Mesenchymal stem cell (in vitro differentiated cells and primary cell): ENCODE measurements at regions not wholly inside any gene's neighbourhood (a gene's known extent, or its start where the extent isn't known, plus 50 kb on each side); places are given as distances from the start of the nearest gene placed in this dataset.

ENCODE experiments used
- DNase-seq: peaks from one replicate; pipeline ENCODE4 v3.0.0-alpha.2; 2013
- H2AFZ ChIP-seq: one replicate; pipeline ENCODE4 v1.6.1; 2013; ENCODE audit warnings: low read depth, mild to moderate bottlenecking, control low read depth, inconsistent platforms, low read length, moderate library complexity
- H2AK5ac ChIP-seq: 2 replicates; pipeline ENCODE4 v1.6.1; 2013; ENCODE audit warnings: low read length, moderate library complexity, mild to moderate bottlenecking, inconsistent platforms; ENCODE audit not compliant: severe bottlenecking
- H2BK120ac ChIP-seq: one replicate; pipeline ENCODE4 v1.6.1; 2013; ENCODE audit warnings: low read depth, mild to moderate bottlenecking, inconsistent platforms, low read length, moderate library complexity
- H2BK12ac ChIP-seq, 2 experiments: one replicate each; pipeline ENCODE4 v1.6.1; 2013; ENCODE audit warnings: inconsistent platforms in 2 of 2, low read length in 2 of 2, mild to moderate bottlenecking in 2 of 2, moderate library complexity in 2 of 2, control low read depth in 1 of 2
- H2BK15ac ChIP-seq: one replicate; pipeline ENCODE4 v1.6.1; 2013; ENCODE audit warnings: mild to moderate bottlenecking, low read depth, inconsistent platforms; ENCODE audit not compliant: poor library complexity, severe bottlenecking
- H2BK5ac ChIP-seq: 2 replicates; pipeline ENCODE4 v1.6.1; 2013; ENCODE audit warnings: low read depth, mild to moderate bottlenecking, low read length, control low read depth, inconsistent platforms; ENCODE audit not compliant: poor library complexity, severe bottlenecking
- H3K14ac ChIP-seq, 2 experiments: one replicate each; pipeline ENCODE4 v1.6.1; 2013; ENCODE audit warnings: inconsistent platforms in 2 of 2, low read length in 2 of 2, control low read depth in 1 of 2, mild to moderate bottlenecking in 1 of 2, moderate library complexity in 1 of 2
- H3K18ac ChIP-seq, 2 experiments: one replicate each; pipeline ENCODE4 v1.6.1; 2013; ENCODE audit warnings: inconsistent platforms in 2 of 2, low read length in 2 of 2, control low read depth in 1 of 2, low read depth in 1 of 2, mild to moderate bottlenecking in 1 of 2
- H3K23ac ChIP-seq, 2 experiments: one replicate each; pipeline ENCODE4 v1.6.1; 2013; ENCODE audit warnings: inconsistent platforms in 2 of 2, low read length in 2 of 2, mild to moderate bottlenecking in 2 of 2, moderate library complexity in 2 of 2, control low read depth in 1 of 2
- H3K27ac ChIP-seq: 2 replicates; pipeline ENCODE4 v1.5.1; 2013; ENCODE audit warnings: mild to moderate bottlenecking, moderate library complexity, low read length, control low read depth, inconsistent platforms; ENCODE audit not compliant: poor library complexity, severe bottlenecking
- H3K27me3 ChIP-seq, 2 experiments: 2 replicates each; pipeline versions ENCODE4 v1.6.1 to v1.7.0; 2013; ENCODE audit warnings: low read length in 2 of 2, mild to moderate bottlenecking in 2 of 2, moderate library complexity in 2 of 2, control low read depth in 1 of 2, inconsistent platforms in 1 of 2; ENCODE audit not compliant: control insufficient read depth in 1 of 2, insufficient read depth in 1 of 2
- H3K36me3 ChIP-seq, 2 experiments: 2 replicates each; pipeline versions ENCODE4 v1.6.1 to v1.7.0; 2013; ENCODE audit warnings: low read length in 2 of 2, control low read depth in 1 of 2, inconsistent platforms in 1 of 2, low read depth in 1 of 2, mild to moderate bottlenecking in 1 of 2; ENCODE audit not compliant: insufficient read depth in 2 of 2, control insufficient read depth in 1 of 2
- H3K4ac ChIP-seq, 2 experiments: one replicate each; pipeline ENCODE4 v1.6.1; 2013; ENCODE audit warnings: inconsistent platforms in 2 of 2, low read length in 2 of 2, mild to moderate bottlenecking in 2 of 2, moderate library complexity in 2 of 2, control low read depth in 1 of 2, low read depth in 1 of 2
- H3K4me1 ChIP-seq: 2 replicates; pipeline ENCODE4 v1.6.1; 2013; ENCODE audit warnings: low read depth, low read length, control low read depth; ENCODE audit not compliant: control insufficient read depth, insufficient read depth
- H3K4me2 ChIP-seq: 2 replicates; pipeline ENCODE4 v1.6.1; 2013; ENCODE audit warnings: low read length, mild to moderate bottlenecking, inconsistent platforms; ENCODE audit not compliant: poor library complexity, severe bottlenecking
- H3K4me3 ChIP-seq, 2 experiments: 2 replicates each; pipeline versions ENCODE4 v1.5.1 to v1.7.0; 2013; ENCODE audit warnings: low read length in 2 of 2, mild to moderate bottlenecking in 2 of 2, control low read depth in 1 of 2, low read depth in 1 of 2; ENCODE audit not compliant: insufficient read depth in 1 of 2
- H3K79me1 ChIP-seq: replicated peaks from 2 replicates; pipeline ENCODE4 v1.6.1; 2013; ENCODE audit warnings: mild to moderate bottlenecking, control low read depth, low read length, inconsistent platforms; ENCODE audit not compliant: poor library complexity, severe bottlenecking
- H3K9ac ChIP-seq: 2 replicates; pipeline ENCODE4 v1.7.0; 2013; ENCODE audit warnings: mild to moderate bottlenecking, low read length, moderate library complexity
- H3K9me3 ChIP-seq: 2 replicates; pipeline ENCODE4 v1.7.0; 2013; ENCODE audit warnings: mild to moderate bottlenecking, low read length; ENCODE audit not compliant: control insufficient read depth
- H4K8ac ChIP-seq: one replicate; pipeline ENCODE4 v1.6.1; 2013; ENCODE audit warnings: inconsistent platforms, mild to moderate bottlenecking, low read length, moderate library complexity
- H4K91ac ChIP-seq: one replicate; pipeline ENCODE4 v1.6.1; 2013; ENCODE audit warnings: mild to moderate bottlenecking, low read length, inconsistent platforms
- WGBS: methylation state at CpG from one replicate; pipeline ENCODE4 v1.1.7; 2013; ENCODE audit warnings: mixed read lengths; 5-methylcytosine and 5-hydroxymethylcytosine counted together

DNA sequence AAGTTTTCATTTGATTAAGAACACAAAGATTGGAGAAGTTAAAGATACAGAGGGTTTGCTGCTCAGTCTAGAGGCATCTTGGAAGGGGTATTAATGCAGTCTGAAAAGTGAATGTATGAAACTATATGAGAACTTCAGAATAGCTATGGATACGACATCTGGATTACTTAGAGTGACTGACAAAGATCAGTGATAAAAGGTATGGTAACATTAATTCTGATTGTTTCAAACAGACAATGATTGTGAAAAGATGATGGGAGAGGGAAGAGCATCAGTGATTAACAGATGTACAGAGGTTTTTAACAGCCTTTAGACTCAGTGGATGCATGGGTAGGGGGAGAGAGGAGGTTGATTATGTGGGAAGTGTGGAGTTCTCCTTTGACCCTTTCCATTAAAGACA, 919.4 kb upstream of the CNTN5 start:
- no peak overlapping the region for H3K27ac ChIP-seq
- H2AK5ac ChIP-seq, result no peak overlapping the region
- no peak overlapping the region for H3K14ac ChIP-seq
- H3K4me3 ChIP-seq, result no peak overlapping the region
- H4K8ac ChIP-seq, result no peak overlapping the region
- no peaks in the 10 kb centered on the region for H3K27me3 ChIP-seq
- H3K4ac ChIP-seq, result no peak overlapping the region
- H4K91ac ChIP-seq, result no peak overlapping the region
- no peak overlapping the region for H2AFZ ChIP-seq
- no peak for DNase-seq
- H3K9me3 ChIP-seq, result peaks cover 6% of the 10 kb centered on the region
- H2BK12ac ChIP-seq, result no peak overlapping the region
- no peak overlapping the region for H2BK15ac ChIP-seq
- H3K4me2 ChIP-seq, result no peak overlapping the region
- no peak overlapping the region for H2BK5ac ChIP-seq
- H3K4me1 ChIP-seq, result no peaks in the 10 kb centered on the region
- H3K23ac ChIP-seq, result no peak overlapping the region
- 94% methylated on average over 1 of the region's 1 CpG for WGBS
- no peak overlapping the region for H3K9ac ChIP-seq
- H3K36me3 ChIP-seq, result no peaks in the 10 kb centered on the region
- no peak overlapping the region for H3K18ac ChIP-seq
- H3K79me1 ChIP-seq, result no peaks in the 10 kb centered on the region
- no peak overlapping the region for H2BK120ac ChIP-seq

DNA sequence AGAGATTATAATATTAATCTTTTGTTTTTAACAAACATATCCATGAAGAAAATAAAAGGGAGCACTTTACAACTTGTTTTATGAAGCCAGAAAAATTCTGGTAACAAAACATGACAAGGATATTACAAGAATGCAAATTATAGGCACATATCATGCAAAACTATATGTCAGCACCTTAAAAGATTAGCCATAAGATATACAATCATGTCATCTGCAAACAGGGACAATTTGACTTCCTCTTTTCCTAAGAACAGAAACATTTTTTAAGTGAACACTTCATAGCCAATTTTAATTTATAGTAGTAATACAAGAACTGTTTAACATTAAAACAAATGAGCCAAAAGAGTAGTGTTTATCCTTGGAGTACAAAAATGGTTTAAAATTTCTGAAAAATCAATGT, 916.5 kb upstream of the CNTN5 start:
- Histone ChIP-seq H2BK5ac (no peak overlapping the region), H2AK5ac (no peak overlapping the region), H2AFZ (no peak overlapping the region), H3K18ac (no peak overlapping the region), H3K27ac (no peak overlapping the region), H3K9ac (no peak overlapping the region), H2BK15ac (no peak overlapping the region), H3K79me1 (no peaks in the 10 kb centered on the region), H3K4me3 (no peak overlapping the region), H4K8ac (no peak overlapping the region), H3K23ac (no peak overlapping the region), H3K9me3 (peaks cover 2% of the 10 kb centered on the region), H3K27me3 (no peaks in the 10 kb centered on the region), H3K4me2 (no peak overlapping the region), H3K4me1 (no peaks in the 10 kb centered on the region), H4K91ac (no peak overlapping the region), H2BK120ac (no peak overlapping the region), H2BK12ac (no peak overlapping the region), H3K4ac (no peak overlapping the region), H3K36me3 (no peaks in the 10 kb centered on the region), H3K14ac (no peak overlapping the region)
- no peak for DNase-seq

DNA sequence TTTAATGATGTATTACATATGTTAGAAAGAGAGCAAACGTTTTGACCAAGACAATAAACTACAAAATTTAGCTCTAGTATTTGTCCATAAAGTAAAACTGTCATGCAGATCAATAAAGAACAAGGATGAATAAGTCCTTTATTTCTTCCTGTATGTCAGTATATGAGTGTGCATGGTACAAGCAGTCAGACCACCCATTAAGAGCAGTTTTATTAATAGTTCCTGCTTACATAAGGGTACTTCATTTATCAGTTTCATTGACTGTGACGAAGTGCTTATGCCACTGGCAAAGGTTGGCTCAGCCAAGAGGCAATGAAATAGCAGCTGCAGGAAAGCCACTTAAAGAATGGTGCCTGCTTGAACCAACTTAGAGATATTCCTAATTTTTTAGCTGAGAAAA, 913.0 kb upstream of the CNTN5 start:
- Histone ChIP-seq H3K9me3 (no peaks in the 10 kb centered on the region), H2AK5ac (no peak overlapping the region), H4K91ac (no peak overlapping the region), H3K79me1 (no peaks in the 10 kb centered on the region), H3K27ac (no peak overlapping the region), H2BK120ac (no peak overlapping the region), H2BK5ac (no peak overlapping the region), H3K36me3 (no peaks in the 10 kb centered on the region), H2AFZ (no peak overlapping the region), H3K4me3 (no peak overlapping the region), H3K14ac (no peak overlapping the region), H3K18ac (no peak overlapping the region), H2BK15ac (no peak overlapping the region), H4K8ac (no peak overlapping the region), H3K4me2 (no peak overlapping the region), H2BK12ac (no peak overlapping the region), H3K27me3 (no peaks in the 10 kb centered on the region), H3K23ac (no peak overlapping the region), H3K4ac (no peak overlapping the region), H3K9ac (no peak overlapping the region), H3K4me1 (no peaks in the 10 kb centered on the region)
- 62% methylated on average over 1 of the region's 2 CpGs for WGBS
- DNase-seq, result no peak

DNA sequence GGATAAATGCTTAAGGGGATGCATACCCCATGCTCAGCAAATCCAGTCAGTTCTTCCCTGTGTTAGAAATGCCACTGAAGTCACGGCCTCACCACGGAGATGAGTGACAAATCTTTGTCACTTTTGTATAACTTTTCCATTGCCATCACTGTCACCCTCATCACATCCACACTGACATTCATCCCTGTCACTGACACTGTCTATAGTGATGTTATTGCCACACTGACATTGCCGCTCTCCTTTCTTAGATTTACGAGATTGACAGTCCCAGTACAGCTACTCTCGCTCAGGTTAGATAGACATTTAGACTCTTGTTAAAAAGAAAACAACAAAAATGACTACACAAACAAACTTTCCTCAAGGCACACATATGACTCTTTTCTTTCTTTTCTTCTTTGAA, 910.7 kb upstream of the CNTN5 start:
- H2AFZ ChIP-seq, result no peak overlapping the region
- no peak overlapping the region for H3K14ac ChIP-seq
- H3K23ac ChIP-seq, result no peak overlapping the region
- no peak overlapping the region for H3K27ac ChIP-seq
- no peak overlapping the region for H3K18ac ChIP-seq
- 90% methylated on average over 5 of the region's 5 CpGs for WGBS
- no peak overlapping the region for H3K9ac ChIP-seq
- no peak overlapping the region for H3K4ac ChIP-seq
- H4K91ac ChIP-seq, result no peak overlapping the region
- H4K8ac ChIP-seq, result no peak overlapping the region
- no peak overlapping the region for H2BK15ac ChIP-seq
- no peak overlapping the region for H2BK12ac ChIP-seq
- no peak overlapping the region for H3K4me3 ChIP-seq
- H3K9me3 ChIP-seq, result peaks cover 5% of the 10 kb centered on the region
- no peaks in the 10 kb centered on the region for H3K36me3 ChIP-seq
- no peaks in the 10 kb centered on the region for H3K4me1 ChIP-seq
- H3K27me3 ChIP-seq, result no peaks in the 10 kb centered on the region
- no peak for DNase-seq
- H2BK120ac ChIP-seq, result no peak overlapping the region
- H2AK5ac ChIP-seq, result no peak overlapping the region
- H2BK5ac ChIP-seq, result no peak overlapping the region
- no peak overlapping the region for H3K4me2 ChIP-seq
- no peaks in the 10 kb centered on the region for H3K79me1 ChIP-seq
